ENCODE measurements at regions not wholly inside any gene's neighbourhood (a gene's known extent, or its start where the extent isn't known, plus 50 kb on each side); places are given as distances from the start of the nearest gene placed in this dataset.

DNA sequence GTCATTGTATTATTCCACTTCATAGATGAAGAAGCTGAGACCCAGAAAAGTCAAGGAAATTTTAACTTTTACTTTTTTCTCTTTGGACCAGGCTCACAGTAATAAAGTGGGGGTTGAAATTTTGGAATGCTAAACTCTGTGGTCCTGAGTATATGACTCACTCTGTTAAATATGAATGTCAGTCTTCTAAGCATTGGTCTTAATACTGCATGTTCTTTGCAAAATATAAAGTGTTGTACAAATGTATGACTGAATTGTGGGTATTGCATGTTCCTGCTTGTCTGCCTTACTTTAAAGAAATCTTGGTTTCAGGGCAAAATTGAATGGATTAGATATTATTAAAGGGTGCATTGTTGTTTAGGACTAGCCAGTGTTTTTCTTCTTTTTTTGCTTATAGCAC lies 950.8 kb upstream of the GOT2 start:
- TF ChIP-seq, protein P1, sequence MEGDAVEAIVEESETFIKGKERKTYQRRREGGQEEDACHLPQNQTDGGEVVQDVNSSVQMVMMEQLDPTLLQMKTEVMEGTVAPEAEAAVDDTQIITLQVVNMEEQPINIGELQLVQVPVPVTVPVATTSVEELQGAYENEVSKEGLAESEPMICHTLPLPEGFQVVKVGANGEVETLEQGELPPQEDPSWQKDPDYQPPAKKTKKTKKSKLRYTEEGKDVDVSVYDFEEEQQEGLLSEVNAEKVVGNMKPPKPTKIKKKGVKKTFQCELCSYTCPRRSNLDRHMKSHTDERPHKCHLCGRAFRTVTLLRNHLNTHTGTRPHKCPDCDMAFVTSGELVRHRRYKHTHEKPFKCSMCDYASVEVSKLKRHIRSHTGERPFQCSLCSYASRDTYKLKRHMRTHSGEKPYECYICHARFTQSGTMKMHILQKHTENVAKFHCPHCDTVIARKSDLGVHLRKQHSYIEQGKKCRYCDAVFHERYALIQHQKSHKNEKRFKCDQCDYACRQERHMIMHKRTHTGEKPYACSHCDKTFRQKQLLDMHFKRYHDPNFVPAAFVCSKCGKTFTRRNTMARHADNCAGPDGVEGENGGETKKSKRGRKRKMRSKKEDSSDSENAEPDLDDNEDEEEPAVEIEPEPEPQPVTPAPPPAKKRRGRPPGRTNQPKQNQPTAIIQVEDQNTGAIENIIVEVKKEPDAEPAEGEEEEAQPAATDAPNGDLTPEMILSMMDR (IDR thresholded peaks at IDR 0.05) = no peak
- TF ChIP-seq EP300 (IDR thresholded peaks at IDR 0.05) = no peak
